H1 (cell line): ENCODE measurements at regions not wholly inside any gene's neighbourhood (a gene's known extent, or its start where the extent isn't known, plus 50 kb on each side); places are given as distances from the start of the nearest gene placed in this dataset.

Experiments used
- CTCF ChIA-PET: fragments of 300-600 bp; sonication (Branson Sonifier 250); formaldehyde crosslinking; loops from one replicate; lab custom pipeline; 2021; ENCODE audit not compliant: partially characterized antibody; lab: Charles Lee
- POLR2A ChIA-PET: fragments of 300-600 bp; sonication (Branson Sonifier 250); formaldehyde crosslinking; loops from one replicate; lab custom pipeline; 2021; ENCODE audit warnings: inconsistent platforms; ENCODE audit not compliant: partially characterized antibody; lab: Charles Lee
- DNase-seq, 2 experiments: peaks; one replicate each; pipeline versions ENCODE4 v3.0.0 to v3.0.0-alpha.2; 2010 to 2022; ENCODE audit warnings: low spot score in 2 of 2, low read depth in 1 of 2, mixed read lengths in 1 of 2
- FAIRE-seq: peaks from 2 replicates; lab custom pipeline; 2011; peaks lifted over from hg19 to GRCh38; lab: Jason Lieb, UNC
- H2AFZ ChIP-seq: 2 replicates; pipeline ENCODE4 v1.8.1; 2012; ENCODE audit warnings: low read length, inconsistent platforms
- H2AK5ac ChIP-seq: 2 replicates; pipeline ENCODE4 v1.6.1; 2013; ENCODE audit warnings: low read depth, low read length
- H2BK120ac ChIP-seq: replicated peaks from 2 replicates; pipeline ENCODE3; 2013; ENCODE audit warnings: low read depth, low read length, inconsistent platforms
- H2BK12ac ChIP-seq: 2 replicates; pipeline ENCODE4 v1.6.1; 2013; ENCODE audit warnings: low read depth, low read length
- H2BK15ac ChIP-seq: 2 replicates; pipeline ENCODE4 v1.6.1; 2013; ENCODE audit warnings: low read length
- H2BK20ac ChIP-seq: 2 replicates; pipeline ENCODE4 v1.6.1; 2013; ENCODE audit warnings: low read length
- H2BK5ac ChIP-seq: 2 replicates; pipeline ENCODE4 v1.6.1; 2013; ENCODE audit warnings: low read depth, low read length
- H3K14ac ChIP-seq: 2 replicates; pipeline ENCODE4 v1.6.1; 2013; ENCODE audit warnings: inconsistent platforms; ENCODE audit not compliant: insufficient read length
- H3K18ac ChIP-seq: 2 replicates; pipeline ENCODE4 v1.6.1; 2013; ENCODE audit warnings: low read length; ENCODE audit errors: extremely low read depth
- H3K23ac ChIP-seq: 2 replicates; pipeline ENCODE4 v1.6.1; 2013; ENCODE audit warnings: inconsistent platforms; ENCODE audit not compliant: insufficient read length
- H3K23me2 ChIP-seq: 2 replicates; pipeline ENCODE4 v1.6.1; 2013; ENCODE audit warnings: low read depth, low read length
- H3K27ac ChIP-seq: 2 replicates; pipeline ENCODE4 v1.6.1; 2011; ENCODE audit warnings: low read depth, low read length, inconsistent platforms
- H3K27me3 ChIP-seq, 4 experiments: replicated peaks in 1 of 4; 1 replicate in 1 of 4; 2 replicates in 3 of 4; pipeline versions ENCODE4 v1.6.1 to v1.8.1; 2011 to 2013; ENCODE audit warnings: low read length in 3 of 4, mild to moderate bottlenecking in 3 of 4, inconsistent platforms in 2 of 4, mixed read lengths in 2 of 4, moderate library complexity in 1 of 4; ENCODE audit not compliant: control insufficient read depth in 3 of 4, insufficient read depth in 3 of 4; ENCODE audit errors: extremely low read depth in 1 of 4
- H3K36me3 ChIP-seq, 4 experiments: 2 replicates each; pipeline versions ENCODE4 v1.6.1 to v1.8.1; 2011 to 2013; ENCODE audit warnings: mild to moderate bottlenecking in 4 of 4, low read length in 3 of 4, moderate library complexity in 2 of 4, control low read depth in 1 of 4, inconsistent platforms in 1 of 4; ENCODE audit not compliant: insufficient read depth in 4 of 4, control insufficient read depth in 2 of 4
- H3K4ac ChIP-seq: replicated peaks from 2 replicates; pipeline ENCODE3; 2013; ENCODE audit warnings: low read length, low read depth, mixed read lengths, inconsistent platforms; ENCODE audit not compliant: insufficient read length
- H3K4me1 ChIP-seq, 4 experiments: replicated peaks in 1 of 4; 1 replicate in 1 of 4; 2 replicates in 3 of 4; pipeline versions ENCODE4 v1.6.1 to v1.8.1; 2011 to 2013; ENCODE audit warnings: low read length in 3 of 4, inconsistent platforms in 2 of 4, mixed read lengths in 1 of 4; ENCODE audit not compliant: insufficient read depth in 4 of 4, control insufficient read depth in 3 of 4
- H3K4me2 ChIP-seq, 2 experiments: 2 replicates each; pipeline versions ENCODE4 v1.6.1 to v1.8.1; 2011 to 2013; ENCODE audit warnings: low read depth in 2 of 2, low read length in 2 of 2, control low read depth in 1 of 2, inconsistent platforms in 1 of 2, mild to moderate bottlenecking in 1 of 2; ENCODE audit not compliant: insufficient read depth in 1 of 2
- H3K4me3 ChIP-seq, 4 experiments: fragments of 200-600, 300-600 bp in 1 of 4; sonication (generic), shearing (Covaris generic), sonication (Bioruptor Twin) in 1 of 4; 2 replicates each; pipeline versions ENCODE4 v1.5.1 to v1.8.1; 2011 to 2016; ENCODE audit warnings: low read length in 4 of 4, low read depth in 3 of 4, control low read depth in 2 of 4, inconsistent platforms in 2 of 4, mild to moderate bottlenecking in 2 of 4, mixed read lengths in 1 of 4, moderate library complexity in 1 of 4; ENCODE audit not compliant: insufficient read depth in 2 of 4; ENCODE audit errors: extremely low read depth in 1 of 4
- H3K56ac ChIP-seq: replicated peaks from 2 replicates; pipeline ENCODE3; 2013; ENCODE audit warnings: low read depth, mild to moderate bottlenecking, mixed read lengths, low read length, inconsistent platforms; ENCODE audit not compliant: insufficient read length
- H3K79me1 ChIP-seq: 2 replicates; pipeline ENCODE4 v1.6.1; 2013; ENCODE audit warnings: low read depth, low read length, control low read depth
- H3K79me2 ChIP-seq, 2 experiments: 2 replicates each; pipeline versions ENCODE4 v1.6.1 to v1.8.1; 2012 to 2013; ENCODE audit warnings: low read length in 2 of 2, mild to moderate bottlenecking in 2 of 2, inconsistent platforms in 1 of 2; ENCODE audit not compliant: insufficient read depth in 2 of 2, control insufficient read depth in 1 of 2
- H3K9ac ChIP-seq, 4 experiments: replicated peaks in 1 of 4; 1 replicate in 1 of 4; 2 replicates in 3 of 4; pipeline versions ENCODE4 v1.6.1 to v1.8.1; 2011 to 2013; ENCODE audit warnings: low read depth in 3 of 4, low read length in 3 of 4, control low read depth in 2 of 4, mild to moderate bottlenecking in 2 of 4, moderate library complexity in 2 of 4, inconsistent platforms in 1 of 4; ENCODE audit errors: extremely low read depth in 1 of 4
- H3K9me3 ChIP-seq, 2 experiments: 2 replicates each; pipeline versions ENCODE4 v1.6.1 to v1.8.1; 2012 to 2013; ENCODE audit warnings: mild to moderate bottlenecking in 2 of 2, moderate library complexity in 2 of 2, control low read depth in 1 of 2, inconsistent platforms in 1 of 2, low read depth in 1 of 2, low read length in 1 of 2, mixed read lengths in 1 of 2; ENCODE audit not compliant: insufficient read depth in 2 of 2
- H4K20me1 ChIP-seq, 2 experiments: replicated peaks in 1 of 2; 2 replicates each; pipeline versions ENCODE3 to v1.8.1; 2011 to 2013; ENCODE audit warnings: inconsistent platforms in 2 of 2, low read length in 2 of 2, mild to moderate bottlenecking in 1 of 2; ENCODE audit not compliant: insufficient read depth in 2 of 2, control insufficient read depth in 1 of 2
- H4K5ac ChIP-seq: 2 replicates; pipeline ENCODE4 v1.6.1; 2013; ENCODE audit warnings: low read length, low read depth, mixed read lengths, inconsistent platforms; ENCODE audit not compliant: insufficient read length
- H4K8ac ChIP-seq: 2 replicates; pipeline ENCODE4 v1.8.0; 2013; ENCODE audit warnings: mild to moderate bottlenecking, moderate library complexity, low read length, inconsistent platforms; ENCODE audit not compliant: insufficient read depth; ENCODE audit errors: extremely low read depth
- H4K91ac ChIP-seq: replicated peaks from 2 replicates; pipeline ENCODE3; 2013; ENCODE audit warnings: low read length, mixed read lengths, inconsistent platforms; ENCODE audit not compliant: insufficient read length
- CEBPB ChIP-seq: IDR thresholded peaks from 2 replicates; pipeline ENCODE4 v1.6.1; 2012; ENCODE audit warnings: low read depth, low read length
- CHD1 ChIP-seq: IDR thresholded peaks from 2 replicates; pipeline ENCODE4 v1.6.1; 2012; ENCODE audit warnings: low read depth, low read length, improper control_type of control experiment
- EZH2 ChIP-seq: fragments of 200-600 bp; sonication (generic); IDR thresholded peaks from 2 replicates; pipeline ENCODE4 v1.7.1; 2012; ENCODE audit warnings: low read depth, mild to moderate bottlenecking, moderate library complexity, low read length, inconsistent platforms; ENCODE audit not compliant: severe bottlenecking
- WGBS, 2 experiments: shearing (Covaris generic) in 1 of 2; methylation state at CpG; one replicate each; pipeline versions ENCODE4 v1.1.6 to v1.1.7; 2013 to 2015; ENCODE audit warnings: low lambda C conversion rate in 2 of 2, mixed read lengths in 2 of 2, inconsistent platforms in 1 of 2, low coverage in 1 of 2, missing lambda C conversion rate in 1 of 2; ENCODE audit not compliant: insufficient replicate concordance in 2 of 2, insufficient coverage in 1 of 2, insufficient read length in 1 of 2; ENCODE audit errors: extremely low coverage in 1 of 2, missing lambda C conversion rate in 1 of 2; 5-methylcytosine and 5-hydroxymethylcytosine counted together

GRCh38 chr5:45057564-45057963, 248.8 kb downstream of the MRPS30 start:
- Histone ChIP-seq H3K9me3 (no peaks in the 10 kb centered on the region), H3K23me2 (no peaks in the 10 kb centered on the region), H3K14ac (no peak overlapping the region), H2BK20ac (no peak overlapping the region), H3K18ac (no peak overlapping the region; the same call in 1 of the 2 replicates), H4K91ac (no peak overlapping the region)
- POLR2A ChIA-PET = no interaction called here
- no peak for TF ChIP-seq CHD1
- no peak for TF ChIP-seq EZH2
- no peak for TF ChIP-seq CEBPB
- TF ChIP-seq, all 59 proteins: peak for 0
- 10% methylated on average over 3 of the region's 3 CpGs; no CpG with 5 or more reads in 1 of the 2 experiments for WGBS, 2 experiments
- H2AK5ac ChIP-seq = no peak overlapping the region
- no peaks in the 10 kb centered on the region for H4K20me1 ChIP-seq
- H3K23ac ChIP-seq = no peak overlapping the region
- H2BK5ac ChIP-seq = no peak overlapping the region
- H2BK12ac ChIP-seq = no peak overlapping the region
- peak overlapping the region; percentile 90 for H4K5ac ChIP-seq
- H3K36me3 ChIP-seq = no peaks in the 10 kb centered on the region
- no peaks in the 10 kb centered on the region for H3K79me2 ChIP-seq
- no peaks in the 10 kb centered on the region for H3K79me1 ChIP-seq
- peaks cover 0 to 19% (median 4%) of the 10 kb centered on the region in 4 experiments; a peak in 4 of 7 replicates for H3K4me1 ChIP-seq
- peak overlapping the region; percentile 1 to 18; a peak in 2 of 4 replicates for H3K4me2 ChIP-seq
- H3K27me3 ChIP-seq = no peaks in the 10 kb centered on the region
- peak overlapping the region in 1 of 4 experiments; percentile 22; a peak in 1 of 8 replicates for H3K4me3 ChIP-seq
- H2BK15ac ChIP-seq = no peak overlapping the region
- no peak overlapping the region for H3K27ac ChIP-seq
- H2BK120ac ChIP-seq = no peak overlapping the region
- no peak overlapping the region for H4K8ac ChIP-seq
- H2AFZ ChIP-seq = no peak overlapping the region
- FAIRE-seq (no peak), DNase-seq (no peak)
- no peak overlapping the region for H3K4ac ChIP-seq
- CTCF ChIA-PET = interaction anchor here (0.7 kb wide), 1 partner anchor 19 kb away, joined by 3 read pairs; no protein-coding TSS in a partner anchor
- H3K9ac ChIP-seq = no peak overlapping the region
- H3K56ac ChIP-seq = no peak overlapping the region
